GM12878 (cell line): ENCODE measurements at regions not wholly inside any gene's neighbourhood (a gene's known extent, or its start where the extent isn't known, plus 50 kb on each side); places are given as distances from the start of the nearest gene placed in this dataset.

ENCODE experiments used
- ATAC-seq: fragments of 200-7000 bp; cut with Tn5 transposase; 3 replicates; pipeline ENCODE4 v1.9.1; 2020; ENCODE audit warnings: mild to moderate bottlenecking, moderate library complexity
- BruUV-seq: library from RNA; stranded (reverse); fragments of 400-500 nt; replicated peaks from 2 replicates; lab custom pipeline; 2021; lab: Mats Ljungman, UMichigan
- CTCF ChIA-PET: fragments of 300-600 bp; sonication (Branson Sonifier 250); formaldehyde crosslinking; extraction: SDS; loops from one replicate; lab custom pipeline; 2021; ENCODE audit warnings: inconsistent platforms; lab: Yijun Ruan, JAX
- POLR2A ChIA-PET: fragments of 350-600 bp; formaldehyde crosslinking; extraction: SDS; loops from one replicate; lab custom pipeline; 2021; ENCODE audit warnings: inconsistent platforms; lab: Charles Lee
- RAD21 ChIA-PET: fragments of 300-600 bp; sonication (Branson Sonifier 250); formaldehyde crosslinking; loops from one replicate; lab custom pipeline; 2023; ENCODE audit warnings: antibody characterized with exemption; ENCODE audit not compliant: unreplicated experiment; lab: Charles Lee
- SMC1A ChIA-PET: fragments of 300-600 bp; sonication (Branson Sonifier 250); formaldehyde crosslinking; loops from one replicate; lab custom pipeline; 2023; ENCODE audit not compliant: unreplicated experiment, uncharacterized antibody; lab: Charles Lee
- DNase-seq: peaks from one replicate; pipeline ENCODE4 v3.0.0-alpha.2; 2011; ENCODE audit warnings: low read depth, low spot score
- FAIRE-seq: peaks from 3 replicates; lab custom pipeline; 2011; peaks lifted over from hg19 to GRCh38; lab: Jason Lieb, UNC
- H2AFZ ChIP-seq: 2 replicates; pipeline ENCODE4 v1.6.0; 2011; ENCODE audit warnings: low read depth, low read length, control low read depth; ENCODE audit not compliant: control insufficient read depth
- H3K27ac ChIP-seq: 2 replicates; pipeline ENCODE4 v1.5.1; 2011; ENCODE audit warnings: control low read depth; ENCODE audit not compliant: control insufficient read depth, insufficient read depth
- H3K27me3 ChIP-seq, 2 experiments: replicated peaks in 1 of 2; 2 replicates each; pipeline versions ENCODE4 v1.6.0 to v1.6.1; 2011; ENCODE audit warnings: low read length in 1 of 2; ENCODE audit not compliant: control insufficient read depth in 2 of 2, insufficient read depth in 2 of 2
- H3K36me3 ChIP-seq, 2 experiments: 2 replicates each; pipeline ENCODE4 v1.5.1; 2011; ENCODE audit warnings: low read length in 1 of 2; ENCODE audit not compliant: control insufficient read depth in 2 of 2, insufficient read depth in 2 of 2
- H3K4me1 ChIP-seq: 2 replicates; pipeline ENCODE4 v1.6.1; 2011; ENCODE audit warnings: mild to moderate bottlenecking, low read length, moderate library complexity, mixed read lengths; ENCODE audit not compliant: control insufficient read depth, insufficient read depth
- H3K4me2 ChIP-seq: 2 replicates; pipeline ENCODE4 v1.6.0; 2011; ENCODE audit warnings: control low read depth; ENCODE audit not compliant: control insufficient read depth, insufficient read depth
- H3K4me3 ChIP-seq: fragments of 200-600 bp; sonication (generic); 2 replicates; pipeline ENCODE4 v1.5.1; 2016
- H3K79me2 ChIP-seq: 2 replicates; pipeline ENCODE4 v1.6.0; 2011; ENCODE audit warnings: low read length; ENCODE audit not compliant: control insufficient read depth, insufficient read depth
- H3K9ac ChIP-seq: 2 replicates; pipeline ENCODE4 v1.8.0; 2011; ENCODE audit warnings: low read length, control low read depth, mixed read lengths; ENCODE audit not compliant: control insufficient read depth, insufficient read depth
- H3K9me3 ChIP-seq: replicated peaks from 3 replicates; pipeline ENCODE4 v1.5.1; 2011; ENCODE audit warnings: mild to moderate bottlenecking, low read length; ENCODE audit not compliant: control insufficient read depth, insufficient read depth
- H4K20me1 ChIP-seq: 2 replicates; pipeline ENCODE4 v1.6.0; 2011; ENCODE audit not compliant: control insufficient read depth, insufficient read depth
- CHD2 ChIP-seq: IDR thresholded peaks from 2 replicates; pipeline ENCODE4 v1.6.1; 2011; ENCODE audit warnings: low read depth, low read length, improper control_type of control experiment, borderline replicate concordance
- CREM ChIP-seq: IDR thresholded peaks from 2 replicates; pipeline ENCODE4 v1.6.1; 2014; ENCODE audit warnings: antibody characterized with exemption, low read depth
- EP300 ChIP-seq, 2 experiments: fragments of 150-350 bp in 1 of 2; IDR thresholded peaks; 2 replicates each; pipeline ENCODE4 v1.6.1; 2011 to 2012; ENCODE audit warnings: low read depth in 2 of 2, low read length in 2 of 2, borderline replicate concordance in 1 of 2, improper control_type of control experiment in 1 of 2, inconsistent platforms in 1 of 2; ENCODE audit not compliant: control insufficient read depth in 1 of 2
- ETV6 ChIP-seq, 2 experiments: fragments of 450-650 bp in 1 of 2; IDR thresholded peaks in 1 of 2; conservative IDR thresholded peaks in 1 of 2; 2 replicates each; pipeline ENCODE4 v1.6.1; 2014; ENCODE audit warnings: antibody characterized with exemption in 1 of 2, borderline replicate concordance in 1 of 2, low read depth in 1 of 2, mild to moderate bottlenecking in 1 of 2, moderate library complexity in 1 of 2
- FOS ChIP-seq: IDR thresholded peaks from 3 replicates; pipeline ENCODE4 v1.6.1; 2011; ENCODE audit warnings: borderline replicate concordance; ENCODE audit not compliant: insufficient read length; ENCODE audit errors: extremely low read depth
- GABPA ChIP-seq: IDR thresholded peaks from 2 replicates; pipeline ENCODE4 v1.6.1; 2014; ENCODE audit warnings: antibody characterized with exemption, low read depth, mild to moderate bottlenecking, inconsistent platforms
- MTA2 ChIP-seq: fragments of 450-650 bp; IDR thresholded peaks from 2 replicates; pipeline ENCODE4 v1.6.1; 2016; ENCODE audit warnings: low read depth, mild to moderate bottlenecking, moderate library complexity
- MTA3 ChIP-seq: IDR thresholded peaks from 2 replicates; pipeline ENCODE4 v1.6.1; 2012; ENCODE audit warnings: low read length, inconsistent platforms, borderline replicate concordance
- PAX8 ChIP-seq: fragments of 450-650 bp; IDR thresholded peaks from 2 replicates; pipeline ENCODE4 v1.6.1; 2017; ENCODE audit warnings: mild to moderate bottlenecking, moderate library complexity
- RELA ChIP-seq: fragments of 450-650 bp; IDR thresholded peaks from 2 replicates; pipeline ENCODE4 v1.8.0; 2014; ENCODE audit warnings: borderline replicate concordance; ENCODE audit not compliant: partially characterized antibody
- SMAD5 ChIP-seq: IDR thresholded peaks from 2 replicates; pipeline ENCODE4 v1.6.1; 2016; ENCODE audit warnings: antibody characterized with exemption, low read depth
- SPI1 ChIP-seq: IDR thresholded peaks from 2 replicates; pipeline ENCODE4 v1.6.1; 2011; ENCODE audit warnings: low read depth, mild to moderate bottlenecking, low read length, moderate library complexity, borderline replicate concordance; ENCODE audit not compliant: insufficient read depth
- SREBF1 ChIP-seq: IDR thresholded peaks from 2 replicates; pipeline ENCODE4 v1.6.1; 2012; ENCODE audit warnings: mild to moderate bottlenecking, low read length
- STAT1 ChIP-seq: fragments of 450-650 bp; conservative IDR thresholded peaks from 2 replicates; pipeline ENCODE4 v1.6.1; 2014; ENCODE audit warnings: antibody characterized with exemption, mild to moderate bottlenecking
- TAF1 ChIP-seq: IDR thresholded peaks from 2 replicates; pipeline ENCODE4 v1.6.1; 2011; ENCODE audit warnings: mild to moderate bottlenecking, low read depth, low read length, borderline replicate concordance
- TARDBP ChIP-seq: IDR thresholded peaks from 2 replicates; pipeline ENCODE4 v1.6.1; 2016; ENCODE audit warnings: borderline replicate concordance
- TBL1XR1 ChIP-seq: IDR thresholded peaks from 2 replicates; pipeline ENCODE4 v1.6.1; 2012; ENCODE audit warnings: low read depth, low read length, improper control_type of control experiment
- ZSCAN29 ChIP-seq: fragments of 450-650 bp; IDR thresholded peaks from 2 replicates; pipeline ENCODE4 v1.6.1; 2017; ENCODE audit warnings: mild to moderate bottlenecking, moderate library complexity
- in situ Hi-C: fragments of 300-500 bp; cut with MboI; formaldehyde crosslinking; loops from 9 replicates; pipeline ENCODE4 v1.14.3; 2018; ENCODE audit warnings: mixed read lengths
- intact Hi-C: fragments of 100-400 bp; cut with micrococcal nuclease; formaldehyde crosslinking; loops from one replicate; pipeline ENCODE4 v1.14.2; 2022; ENCODE audit not compliant: unreplicated experiment
- TF ChIP-seq, protein P1 (sequence below): fragments of 150-350 bp; IDR thresholded peaks from 2 replicates; pipeline ENCODE4 v1.6.1; 2014; ENCODE audit warnings: mild to moderate bottlenecking, low read depth, low read length
- TF ChIP-seq, protein P2 (sequence below): fragments of 150-350 bp; IDR thresholded peaks from 2 replicates; pipeline ENCODE4 v1.6.1; 2016; ENCODE audit warnings: low read depth, low read length

DNA sequence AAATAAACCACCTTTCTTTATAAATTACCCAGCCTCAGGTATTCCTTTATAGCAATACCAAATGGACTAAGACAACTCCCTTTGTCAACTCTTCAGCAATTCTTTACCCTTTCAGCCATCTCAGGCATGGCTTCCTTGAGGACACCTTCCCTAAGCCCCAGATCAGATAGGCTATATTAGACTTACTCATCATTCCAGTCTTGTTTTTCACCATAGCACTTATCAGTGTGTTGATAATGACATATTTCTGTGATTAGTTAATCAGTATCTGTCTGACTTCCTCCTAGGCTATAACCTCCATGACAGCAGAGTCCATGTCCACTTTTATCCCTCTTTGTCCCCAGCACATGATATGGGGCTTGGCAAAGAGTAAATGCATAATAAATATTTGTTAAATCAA lies 238.1 kb downstream of the ACTL7B start:
- ChIA-PET SMC1A (no interaction called here), POLR2A (no interaction called here), RAD21 (no interaction called here), CTCF (no interaction called here)
- no peaks in the 10 kb centered on the region for H3K36me3 ChIP-seq
- H3K79me2 ChIP-seq, result no peaks in the 10 kb centered on the region
- ATAC-seq (no peak), DNase-seq (no peak), FAIRE-seq (no peak)
- no peaks in the 10 kb centered on the region for H4K20me1 ChIP-seq
- in situ Hi-C loops, result no loop called here
- no peak overlapping the region for H3K4me3 ChIP-seq
- BruUV-seq, result no TSS peak
- H3K27me3 ChIP-seq, result no peaks in the 10 kb centered on the region; a peak in 1 of 4 replicates
- H3K9ac ChIP-seq, result no peak overlapping the region
- H3K4me2 ChIP-seq, result no peak overlapping the region
- no peak overlapping the region for H3K27ac ChIP-seq
- H2AFZ ChIP-seq, result no peak overlapping the region
- H3K9me3 ChIP-seq, result no peaks in the 10 kb centered on the region
- intact Hi-C loops, result no loop called here
- H3K4me1 ChIP-seq, result no peaks in the 10 kb centered on the region
- TF ChIP-seq ETV6 (conservative IDR thresholded peaks at IDR 0.05 in 1 of 2, IDR thresholded peaks at IDR 0.05 in 1 of 2; ENCODE audit: borderline replicate concordance in 1 of 2, low read depth in 1 of 2) (no peak), CHD2 (no peak), RELA (no peak), FOS (no peak), TARDBP (no peak), CREM (no peak), GABPA (no peak), STAT1 (no peak), SMAD5 (no peak), PAX8 (no peak), ZSCAN29 (no peak), TAF1 (no peak), SREBF1 (no peak), TBL1XR1 (no peak), MTA3 (no peak), EP300 (IDR thresholded peaks at IDR 0.05; ENCODE audit: borderline replicate concordance in 1 of 2, control insufficient read depth in 1 of 2, low read depth in 2 of 2, low read length in 2 of 2) (no peak), SPI1 (no peak), MTA2 (no peak)
- TF ChIP-seq, protein P1, sequence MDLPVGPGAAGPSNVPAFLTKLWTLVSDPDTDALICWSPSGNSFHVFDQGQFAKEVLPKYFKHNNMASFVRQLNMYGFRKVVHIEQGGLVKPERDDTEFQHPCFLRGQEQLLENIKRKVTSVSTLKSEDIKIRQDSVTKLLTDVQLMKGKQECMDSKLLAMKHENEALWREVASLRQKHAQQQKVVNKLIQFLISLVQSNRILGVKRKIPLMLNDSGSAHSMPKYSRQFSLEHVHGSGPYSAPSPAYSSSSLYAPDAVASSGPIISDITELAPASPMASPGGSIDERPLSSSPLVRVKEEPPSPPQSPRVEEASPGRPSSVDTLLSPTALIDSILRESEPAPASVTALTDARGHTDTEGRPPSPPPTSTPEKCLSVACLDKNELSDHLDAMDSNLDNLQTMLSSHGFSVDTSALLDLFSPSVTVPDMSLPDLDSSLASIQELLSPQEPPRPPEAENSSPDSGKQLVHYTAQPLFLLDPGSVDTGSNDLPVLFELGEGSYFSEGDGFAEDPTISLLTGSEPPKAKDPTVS, result no peak
- TF ChIP-seq, protein P2, sequence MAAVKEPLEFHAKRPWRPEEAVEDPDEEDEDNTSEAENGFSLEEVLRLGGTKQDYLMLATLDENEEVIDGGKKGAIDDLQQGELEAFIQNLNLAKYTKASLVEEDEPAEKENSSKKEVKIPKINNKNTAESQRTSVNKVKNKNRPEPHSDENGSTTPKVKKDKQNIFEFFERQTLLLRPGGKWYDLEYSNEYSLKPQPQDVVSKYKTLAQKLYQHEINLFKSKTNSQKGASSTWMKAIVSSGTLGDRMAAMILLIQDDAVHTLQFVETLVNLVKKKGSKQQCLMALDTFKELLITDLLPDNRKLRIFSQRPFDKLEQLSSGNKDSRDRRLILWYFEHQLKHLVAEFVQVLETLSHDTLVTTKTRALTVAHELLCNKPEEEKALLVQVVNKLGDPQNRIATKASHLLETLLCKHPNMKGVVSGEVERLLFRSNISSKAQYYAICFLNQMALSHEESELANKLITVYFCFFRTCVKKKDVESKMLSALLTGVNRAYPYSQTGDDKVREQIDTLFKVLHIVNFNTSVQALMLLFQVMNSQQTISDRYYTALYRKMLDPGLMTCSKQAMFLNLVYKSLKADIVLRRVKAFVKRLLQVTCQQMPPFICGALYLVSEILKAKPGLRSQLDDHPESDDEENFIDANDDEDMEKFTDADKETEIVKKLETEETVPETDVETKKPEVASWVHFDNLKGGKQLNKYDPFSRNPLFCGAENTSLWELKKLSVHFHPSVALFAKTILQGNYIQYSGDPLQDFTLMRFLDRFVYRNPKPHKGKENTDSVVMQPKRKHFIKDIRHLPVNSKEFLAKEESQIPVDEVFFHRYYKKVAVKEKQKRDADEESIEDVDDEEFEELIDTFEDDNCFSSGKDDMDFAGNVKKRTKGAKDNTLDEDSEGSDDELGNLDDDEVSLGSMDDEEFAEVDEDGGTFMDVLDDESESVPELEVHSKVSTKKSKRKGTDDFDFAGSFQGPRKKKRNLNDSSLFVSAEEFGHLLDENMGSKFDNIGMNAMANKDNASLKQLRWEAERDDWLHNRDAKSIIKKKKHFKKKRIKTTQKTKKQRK, result no peak
